ENCODE measurements at regions not wholly inside any gene's neighbourhood (a gene's known extent, or its start where the extent isn't known, plus 50 kb on each side); places are given as distances from the start of the nearest gene placed in this dataset.
A peak's percentile ranks its signal among the peaks of the same experiment; 100 is the strongest.
"Not testable (repeated sequence)": the region's sequence is repeated elsewhere in the genome, so short reads cannot be mapped to it uniquely, and the experiment has no call there.

DNA sequence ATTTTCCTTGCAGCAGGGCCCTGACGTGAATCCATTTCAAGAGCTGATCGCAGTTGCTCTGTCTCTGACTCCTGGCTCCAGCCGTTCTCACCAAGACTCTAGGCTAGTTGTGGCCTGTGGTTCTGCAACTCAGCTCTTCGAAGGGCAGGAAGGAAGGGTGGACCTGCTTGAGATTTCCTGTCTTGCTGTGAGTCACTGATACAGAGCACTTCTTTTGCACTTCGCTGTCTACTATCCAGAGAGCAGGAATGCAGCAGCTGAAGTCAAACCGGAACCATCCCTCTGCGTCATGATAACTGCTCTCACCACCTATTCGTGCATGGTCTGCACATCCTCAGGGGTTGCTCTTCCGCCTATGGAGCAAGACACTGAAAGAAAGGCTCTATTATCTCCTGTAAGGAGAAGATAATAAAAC, 59.7 kb downstream of the RAP2B start:
- peak; percentile 88 to 90 for DNase-seq

DNA sequence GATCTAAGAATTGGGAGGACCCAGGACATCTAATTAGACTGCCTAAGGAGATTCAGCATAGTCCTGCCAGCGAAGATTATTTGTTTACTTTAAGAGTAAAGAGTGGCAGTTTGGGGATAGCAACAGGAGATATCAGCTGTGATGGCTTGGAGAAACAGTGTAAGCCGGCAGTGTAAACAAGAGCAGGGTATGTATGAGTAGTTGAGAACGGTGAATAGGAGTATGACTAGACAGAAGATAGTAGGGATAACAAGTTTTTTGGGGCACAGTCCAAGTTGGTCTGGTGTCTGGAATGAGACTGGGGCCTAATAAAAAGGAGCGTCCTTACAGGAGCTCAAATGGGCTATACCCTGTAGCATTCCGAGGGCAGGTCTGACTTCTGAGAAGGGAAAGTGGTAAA, 64.9 kb downstream of the RAP2B start:
- DNase-seq = not testable (repeated sequence)

DNA sequence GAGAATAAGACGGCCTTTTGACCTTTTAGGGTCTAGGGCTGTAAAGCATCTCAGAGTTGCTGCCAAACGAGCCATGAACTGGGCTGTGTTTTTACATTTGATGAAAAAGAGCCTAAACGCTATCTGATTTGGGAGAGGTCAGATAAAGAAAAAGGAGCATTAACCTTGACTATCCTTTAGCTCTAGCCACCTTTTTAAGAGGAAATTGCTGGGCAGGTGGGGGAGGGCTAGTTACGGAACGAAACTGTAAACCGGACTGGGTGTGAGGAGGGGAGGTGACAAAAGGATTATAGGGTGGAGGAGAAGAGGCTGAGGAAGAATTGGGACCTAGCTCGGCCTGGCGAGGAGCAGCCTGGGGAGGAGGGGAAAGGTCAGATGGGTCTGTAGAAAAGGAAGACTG, 68.4 kb downstream of the RAP2B start:
- not testable (repeated sequence) for DNase-seq

DNA sequence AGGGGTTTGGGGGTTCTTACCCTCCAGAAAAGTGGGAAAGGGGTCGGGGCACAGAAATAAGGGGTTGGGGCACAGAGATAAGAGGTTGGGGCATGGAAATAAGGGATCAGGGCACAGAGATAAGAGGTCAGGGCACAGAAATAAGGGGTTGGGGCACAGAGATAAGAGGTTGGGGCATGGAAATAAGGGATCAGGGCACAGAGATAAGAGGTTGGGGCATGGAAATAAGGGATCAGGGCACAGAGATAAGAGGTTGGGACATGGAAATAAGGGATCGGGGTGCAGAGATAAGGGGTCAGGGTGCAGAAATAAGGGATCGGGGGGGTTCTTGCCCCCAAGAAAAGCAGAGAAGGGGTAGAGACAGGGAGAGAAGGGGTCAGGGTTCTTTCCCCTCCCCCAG, 69.2 kb downstream of the RAP2B start:
- DNase-seq = not testable (repeated sequence)

DNA sequence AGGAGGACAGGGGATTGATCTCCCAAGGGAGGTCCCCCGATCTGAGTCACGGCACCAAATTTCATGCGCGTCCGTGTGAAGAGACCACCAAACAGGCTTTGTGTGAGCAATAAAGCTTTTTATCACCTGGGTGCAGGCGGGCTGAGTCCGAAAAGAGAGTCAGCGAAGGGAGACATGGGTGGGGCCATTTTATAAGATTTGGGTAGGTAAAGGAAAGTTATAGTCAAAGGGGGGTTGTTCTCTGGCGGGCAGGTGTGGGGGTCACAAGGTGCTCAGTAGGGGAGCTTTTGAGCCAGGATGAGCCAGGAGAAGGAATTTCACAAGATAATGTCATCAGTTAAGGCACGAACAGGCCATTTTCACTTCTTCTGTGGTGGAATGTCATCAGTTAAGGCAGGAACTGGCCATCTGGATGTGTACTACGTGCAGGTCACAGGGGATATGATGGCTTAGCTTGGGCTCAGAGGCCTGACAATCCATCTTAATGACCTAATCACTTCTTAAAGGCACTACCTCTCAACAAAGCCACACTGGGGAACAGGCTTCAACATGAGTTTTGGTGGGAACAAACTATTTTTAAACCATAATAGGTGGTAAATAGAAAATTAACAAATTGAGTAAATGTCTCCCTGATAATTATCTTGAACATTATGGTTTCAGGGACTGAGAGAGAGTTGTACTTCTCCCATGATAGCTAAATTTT, 70.2 kb downstream of the RAP2B start:
- not testable (repeated sequence) for DNase-seq

DNA sequence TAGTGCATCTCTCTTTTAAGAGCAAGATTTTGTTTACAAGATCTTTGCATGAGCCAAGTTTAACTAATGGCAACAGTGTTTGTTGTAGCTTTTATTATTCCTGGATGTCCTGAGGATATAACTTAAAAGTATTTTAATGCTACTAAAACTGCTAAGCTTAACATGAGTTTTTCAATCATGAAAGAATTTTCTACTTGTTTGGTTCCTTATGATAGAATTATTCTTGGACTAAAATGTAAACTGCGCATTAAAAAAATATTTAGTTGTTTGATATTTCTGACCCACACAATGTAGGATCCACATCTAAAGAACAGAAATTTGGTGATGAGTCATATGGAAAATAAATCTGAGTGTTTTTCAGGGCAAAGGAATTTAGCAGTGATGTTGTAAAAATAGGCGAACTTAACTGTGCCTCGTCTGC, 70.8 kb downstream of the RAP2B start:
- no peak for DNase-seq

DNA sequence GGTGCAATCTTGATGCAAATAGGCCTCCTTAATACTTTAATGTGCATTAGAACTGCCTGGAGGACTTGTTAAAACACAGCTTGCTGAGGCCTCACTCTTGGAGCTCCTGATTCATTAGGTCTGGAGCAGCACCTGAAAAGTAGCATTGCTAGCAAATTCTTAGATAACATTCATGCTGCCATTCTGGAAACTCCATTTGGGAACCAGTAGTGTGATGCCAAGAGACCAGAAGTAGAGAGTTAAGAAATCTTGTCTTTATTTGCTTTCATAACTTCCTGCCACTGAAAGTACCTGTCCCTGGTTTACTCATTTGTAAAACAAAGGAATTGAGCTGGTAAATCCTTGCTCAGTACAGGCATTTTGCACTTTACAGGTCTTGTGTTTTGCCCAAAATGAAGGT, 72.0 kb downstream of the RAP2B start:
- DNase-seq = no peak

DNA sequence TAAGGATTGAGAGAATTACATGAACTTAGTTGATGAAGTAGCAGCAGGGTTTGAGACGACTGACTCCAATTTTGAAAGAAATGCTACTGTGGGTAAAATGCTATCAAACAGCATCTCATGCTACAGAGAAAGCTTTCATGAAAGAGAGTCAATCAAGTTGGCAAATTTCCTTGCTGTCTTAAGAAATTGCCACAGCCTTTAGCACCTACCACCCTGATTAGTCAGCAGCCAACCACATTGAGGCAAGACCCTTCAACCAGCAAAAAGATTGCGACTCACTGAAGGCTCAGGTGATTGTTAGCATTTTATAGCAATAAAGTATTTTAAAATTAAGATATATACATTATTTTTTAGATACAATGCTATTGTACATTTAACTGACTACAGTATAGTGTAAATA, 80.9 kb downstream of the RAP2B start:
- DNase-seq = peak; percentile 6 to 29

DNA sequence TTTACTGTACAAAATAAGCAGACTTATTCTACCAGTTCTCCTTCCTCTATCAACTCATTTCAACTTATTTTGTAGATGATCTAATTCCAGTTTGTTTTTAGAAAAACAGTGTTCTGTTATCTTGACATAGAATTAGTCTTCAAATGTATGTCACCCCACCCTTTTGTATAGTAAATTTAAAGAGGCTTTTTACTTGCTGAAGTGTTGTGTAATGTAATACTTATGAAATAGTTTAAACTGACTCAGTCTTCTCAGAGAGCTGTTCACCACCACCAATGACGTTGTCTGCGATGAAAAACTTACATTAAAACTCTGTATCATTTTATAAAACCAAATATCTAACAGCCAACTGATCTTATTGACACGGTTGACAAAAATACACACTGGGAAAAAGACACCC, 82.9 kb downstream of the RAP2B start:
- no peak for DNase-seq

DNA sequence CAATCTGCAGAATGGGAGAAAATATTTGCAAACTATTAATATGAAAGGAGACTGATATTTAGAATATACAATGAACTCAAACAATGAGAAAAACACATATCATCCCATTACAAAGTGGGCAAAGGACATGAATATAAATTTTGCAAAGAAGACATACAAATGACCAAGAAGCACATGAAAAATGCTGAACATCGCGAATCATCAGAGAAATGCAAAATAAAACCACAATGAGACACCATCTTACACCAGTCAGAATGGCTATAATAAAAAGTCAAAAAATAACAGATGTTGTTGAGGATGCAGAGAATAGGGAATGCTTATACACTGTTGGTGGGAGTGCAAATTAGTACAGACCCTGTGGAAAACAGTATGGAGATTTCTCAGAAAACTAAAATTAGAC, 83.6 kb downstream of the RAP2B start:
- no peak for DNase-seq

DNA sequence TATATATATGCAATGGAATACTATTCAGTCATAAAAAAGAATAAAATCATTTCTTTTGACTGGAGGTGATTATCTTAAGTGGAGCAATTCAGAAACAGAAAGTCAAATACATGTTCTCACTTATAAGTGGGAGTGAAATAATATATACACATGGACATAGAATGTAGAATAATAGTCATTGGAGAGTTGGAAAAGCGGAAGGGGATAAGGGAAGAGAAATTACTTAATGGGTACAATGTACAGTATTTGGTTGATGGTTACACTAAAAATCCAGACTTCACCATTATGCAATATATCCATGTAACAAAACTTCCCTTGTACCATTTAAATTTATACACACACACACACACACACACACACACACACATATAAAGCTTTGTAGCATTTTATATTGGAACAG, 84.3 kb downstream of the RAP2B start:
- DNase-seq = no peak

DNA sequence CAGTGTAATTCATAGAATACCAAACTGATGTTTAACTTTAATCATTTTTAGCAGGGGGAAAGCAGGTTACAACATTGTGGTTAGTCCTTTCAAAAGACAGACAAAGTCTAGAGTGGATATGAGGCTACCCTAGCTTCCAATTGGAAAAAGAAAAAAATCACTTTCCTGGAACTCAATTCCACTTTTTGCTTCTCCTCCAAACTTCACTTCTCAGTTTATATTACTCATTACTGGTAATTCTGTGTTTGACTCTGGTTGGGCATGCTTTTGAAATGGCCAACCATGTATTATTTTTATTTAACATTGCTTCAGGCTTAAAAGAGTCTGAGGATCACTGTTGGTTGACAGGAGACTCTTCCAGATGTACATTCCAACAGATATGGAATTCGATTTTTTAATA, 84.8 kb downstream of the RAP2B start:
- no peak for DNase-seq

DNA sequence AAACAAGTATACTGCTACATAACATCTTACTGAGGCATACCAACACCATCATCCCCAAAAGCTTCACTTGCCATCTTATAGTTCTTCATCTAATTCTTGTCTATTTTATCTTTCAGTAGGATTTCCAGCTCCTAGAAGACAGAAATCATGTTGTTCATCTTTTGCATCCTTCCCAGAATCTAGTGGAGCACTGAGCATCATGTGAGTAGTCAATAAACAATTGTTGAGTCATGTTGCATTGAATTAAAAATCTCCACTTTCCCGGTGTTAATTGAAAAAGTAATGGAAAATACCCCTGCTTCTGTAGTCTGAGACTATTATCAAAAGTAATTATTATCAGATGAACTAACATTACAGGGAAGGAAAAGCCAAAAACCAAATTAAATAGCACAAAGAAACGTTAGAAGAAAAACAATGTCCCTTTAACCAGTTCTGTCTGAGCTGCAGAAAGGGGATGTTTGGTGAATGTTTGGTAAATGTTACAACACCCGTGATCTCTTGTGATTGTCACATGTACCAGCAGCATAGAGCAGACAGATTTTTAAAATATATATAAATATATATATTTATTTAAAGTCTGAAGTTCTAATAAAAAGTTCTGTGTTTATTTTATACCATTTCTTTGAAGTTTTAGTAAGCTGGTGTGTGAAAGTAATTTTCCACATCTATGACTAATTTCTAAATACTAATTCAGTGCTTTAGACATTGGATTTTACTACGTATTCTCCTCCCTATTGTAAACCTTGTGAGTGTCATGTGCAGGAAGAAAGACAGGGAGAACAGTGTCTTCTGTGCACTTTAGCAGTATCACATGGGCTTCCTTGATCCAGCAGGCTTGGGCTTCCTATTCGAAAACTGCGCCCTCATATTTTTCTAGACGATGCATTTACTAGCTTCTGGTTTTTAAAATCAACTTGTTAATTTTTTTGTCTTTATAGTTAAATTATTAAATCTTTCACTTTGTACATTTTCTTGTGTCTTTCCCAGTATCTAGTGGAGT, 85.6 kb downstream of the RAP2B start:
- DNase-seq = no peak

DNA sequence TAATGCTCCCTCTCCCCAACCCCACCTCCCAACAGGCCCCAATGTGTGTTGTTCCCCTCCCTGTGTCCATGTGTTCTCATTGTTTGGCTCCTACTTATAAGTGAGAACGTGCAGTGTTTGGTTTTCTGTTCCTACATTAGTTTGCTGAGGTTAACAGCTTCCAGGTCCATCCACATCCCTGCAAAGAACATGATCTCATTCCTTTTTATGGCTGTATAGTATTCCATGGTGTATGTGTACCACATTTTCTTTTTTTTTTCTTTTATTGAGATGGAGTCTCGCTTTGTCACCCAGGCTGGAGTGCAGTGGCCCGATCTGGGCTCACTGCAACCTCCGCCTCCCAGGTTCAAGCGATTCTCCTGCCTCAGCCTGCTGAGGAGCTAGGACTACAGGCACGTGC, 86.8 kb downstream of the RAP2B start:
- DNase-seq = not testable (repeated sequence)

DNA sequence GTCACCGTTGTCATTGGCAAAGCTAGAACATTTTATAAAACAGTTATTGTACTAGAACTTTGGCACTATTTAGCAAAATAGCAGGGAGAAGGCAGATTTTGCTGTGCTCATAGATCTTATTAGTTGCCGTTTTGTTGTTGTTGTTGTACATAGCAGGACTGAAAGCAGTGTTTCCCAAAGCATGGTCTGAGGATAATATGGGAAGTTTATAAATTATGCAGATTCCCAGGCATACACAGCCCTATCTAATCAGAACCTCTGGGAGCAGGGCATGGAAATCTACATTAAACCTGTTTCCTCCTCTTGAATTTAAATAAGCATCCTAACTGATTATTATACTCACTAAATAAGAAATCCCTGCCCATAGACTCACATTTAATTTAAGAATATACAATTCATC, 87.9 kb downstream of the RAP2B start:
- DNase-seq = no peak

DNA sequence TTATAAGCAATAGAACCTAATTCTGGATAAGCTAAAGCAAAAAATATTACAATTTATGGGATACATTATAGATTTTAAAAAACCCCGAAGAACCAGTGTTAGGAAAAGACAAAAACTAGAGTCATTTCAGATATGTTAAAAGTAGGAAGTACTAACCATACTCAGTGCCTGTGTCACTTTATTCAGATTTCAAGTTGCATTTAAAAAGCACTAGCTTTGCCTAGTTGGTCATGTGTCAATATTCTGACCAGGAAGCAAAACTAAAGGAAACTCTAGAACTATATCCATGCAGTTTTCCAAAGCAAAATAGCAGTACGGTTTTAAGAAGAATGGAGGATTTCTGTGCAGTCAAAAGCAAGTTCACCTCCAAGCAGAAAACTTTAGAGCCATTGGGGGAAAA, 88.4 kb downstream of the RAP2B start:
- no peak for DNase-seq

DNA sequence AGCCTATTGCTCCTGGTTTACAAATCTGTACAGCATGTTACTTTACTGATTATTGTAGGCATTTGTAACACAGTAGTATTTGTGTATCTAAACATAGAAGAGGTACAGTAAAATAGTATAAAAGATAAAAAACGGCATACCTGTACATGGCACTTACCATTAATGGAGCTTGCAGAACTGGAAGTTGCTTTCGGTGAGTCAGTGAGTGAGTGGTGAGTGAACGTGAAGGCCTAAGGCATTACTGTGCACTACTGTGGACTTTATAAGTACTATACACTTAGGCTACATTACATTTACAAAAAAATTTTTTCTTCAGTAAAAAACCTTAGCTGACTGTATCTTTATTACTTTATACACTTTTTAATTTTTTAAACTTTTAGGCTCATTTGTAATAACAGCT, 90.9 kb downstream of the RAP2B start:
- DNase-seq = no peak

DNA sequence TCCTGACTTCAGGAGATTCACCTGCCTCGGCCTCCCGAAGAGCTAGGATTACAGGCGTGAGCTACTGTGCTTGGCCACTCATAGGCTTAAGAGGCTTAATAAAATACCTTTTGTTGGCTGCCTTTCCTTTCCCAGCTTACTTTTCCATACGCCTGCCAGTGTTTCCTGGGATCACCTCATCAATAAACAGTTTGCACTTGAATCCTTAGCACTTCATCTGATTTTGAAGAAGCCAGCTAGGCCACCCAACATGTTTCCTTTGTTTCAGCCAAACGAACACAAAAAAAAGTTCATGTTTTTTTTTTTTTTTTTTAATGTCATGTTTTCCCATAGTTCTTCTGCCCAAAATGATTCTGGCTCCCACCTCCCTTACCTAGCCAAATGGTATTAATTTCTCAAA, 92.3 kb downstream of the RAP2B start:
- DNase-seq = no peak

DNA sequence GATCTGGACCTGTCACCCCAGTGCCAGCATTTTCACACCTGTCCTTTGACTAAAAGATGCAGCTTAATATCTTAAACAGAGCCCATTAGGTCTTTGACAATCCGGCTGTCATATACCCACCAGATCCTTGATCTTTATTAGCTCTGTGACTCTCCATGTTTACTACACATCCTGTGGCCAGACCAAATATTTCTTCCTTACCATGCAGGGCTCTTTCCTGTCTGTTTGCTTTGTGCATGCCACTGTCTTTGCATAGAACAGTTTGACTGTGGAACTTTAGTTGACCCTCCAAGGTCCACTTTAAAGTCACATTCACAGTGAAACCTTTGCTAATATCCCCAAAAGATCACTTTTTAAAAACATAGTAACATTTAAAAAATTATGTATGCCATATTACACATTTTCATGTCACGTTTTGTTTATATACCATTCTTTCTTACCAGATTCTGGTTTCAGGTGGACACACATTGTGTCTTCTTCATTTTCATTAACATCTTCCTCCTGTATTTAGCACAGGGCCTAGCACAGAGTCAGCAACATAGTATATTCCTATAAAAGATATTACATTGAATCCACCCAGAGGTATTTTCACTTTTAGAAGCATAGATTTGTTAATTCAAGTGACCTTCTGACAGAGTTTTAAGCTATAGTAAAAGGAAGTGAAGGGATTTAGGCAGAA, 95.8 kb downstream of the RAP2B start:
- no peak for DNase-seq

DNA sequence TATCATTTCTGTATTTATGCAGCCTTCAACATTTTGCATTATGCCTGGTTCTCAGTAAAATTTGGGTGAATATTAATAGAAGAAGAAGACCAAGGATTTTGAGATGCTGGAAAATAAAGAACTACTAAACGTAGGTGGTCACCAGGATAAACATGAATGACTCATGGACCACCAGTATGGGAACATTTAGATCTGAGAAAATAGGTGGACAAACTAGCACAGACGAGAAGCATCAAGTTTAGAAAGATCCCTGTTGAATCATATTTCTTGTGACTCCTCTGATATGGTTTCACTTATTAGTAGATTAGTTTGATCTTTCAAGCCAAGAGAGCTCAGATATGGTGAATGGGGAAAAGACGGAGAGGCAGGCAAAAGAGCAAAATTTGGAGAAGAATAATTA, 97.9 kb downstream of the RAP2B start:
- DNase-seq = no peak

DNA sequence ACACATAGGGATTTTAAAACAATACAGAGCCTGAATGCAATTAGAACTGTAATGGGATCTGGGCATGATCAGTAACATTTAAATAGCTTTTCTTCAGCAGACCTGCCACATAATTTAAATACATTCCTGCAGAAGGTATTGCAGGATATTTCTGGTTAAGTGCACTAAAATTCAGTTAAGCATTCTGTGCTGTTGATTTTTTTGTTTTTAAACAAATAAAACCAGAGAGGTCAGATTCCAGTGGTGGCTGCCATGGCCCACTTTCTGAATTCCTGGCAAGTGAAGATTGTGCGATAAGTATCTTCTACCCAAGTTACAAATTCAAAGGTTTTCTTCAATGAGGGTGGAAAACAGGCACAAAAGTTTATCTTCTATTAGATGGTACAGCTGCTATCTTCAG, 98.7 kb downstream of the RAP2B start:
- no peak for DNase-seq

DNA sequence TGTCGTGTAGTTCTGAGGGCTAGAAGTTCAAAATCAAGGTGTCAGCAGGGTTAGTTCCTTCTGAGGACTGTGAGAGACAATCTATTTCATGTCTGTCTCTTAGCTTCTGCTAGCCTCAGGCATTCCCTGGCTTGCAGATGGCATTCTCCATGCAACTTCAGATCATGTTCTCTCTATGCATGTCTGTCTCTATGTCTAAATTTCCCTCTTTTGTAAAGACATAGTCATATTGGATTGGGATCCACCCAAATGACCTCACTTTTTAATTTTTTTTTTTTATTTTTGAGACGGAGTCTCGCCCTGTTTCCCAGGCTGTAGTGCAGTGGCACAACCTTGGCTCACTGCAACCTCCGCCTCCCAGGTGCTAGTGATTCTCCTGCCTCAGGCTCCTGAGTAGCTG, 104.6 kb downstream of the RAP2B start:
- no peak for DNase-seq

DNA sequence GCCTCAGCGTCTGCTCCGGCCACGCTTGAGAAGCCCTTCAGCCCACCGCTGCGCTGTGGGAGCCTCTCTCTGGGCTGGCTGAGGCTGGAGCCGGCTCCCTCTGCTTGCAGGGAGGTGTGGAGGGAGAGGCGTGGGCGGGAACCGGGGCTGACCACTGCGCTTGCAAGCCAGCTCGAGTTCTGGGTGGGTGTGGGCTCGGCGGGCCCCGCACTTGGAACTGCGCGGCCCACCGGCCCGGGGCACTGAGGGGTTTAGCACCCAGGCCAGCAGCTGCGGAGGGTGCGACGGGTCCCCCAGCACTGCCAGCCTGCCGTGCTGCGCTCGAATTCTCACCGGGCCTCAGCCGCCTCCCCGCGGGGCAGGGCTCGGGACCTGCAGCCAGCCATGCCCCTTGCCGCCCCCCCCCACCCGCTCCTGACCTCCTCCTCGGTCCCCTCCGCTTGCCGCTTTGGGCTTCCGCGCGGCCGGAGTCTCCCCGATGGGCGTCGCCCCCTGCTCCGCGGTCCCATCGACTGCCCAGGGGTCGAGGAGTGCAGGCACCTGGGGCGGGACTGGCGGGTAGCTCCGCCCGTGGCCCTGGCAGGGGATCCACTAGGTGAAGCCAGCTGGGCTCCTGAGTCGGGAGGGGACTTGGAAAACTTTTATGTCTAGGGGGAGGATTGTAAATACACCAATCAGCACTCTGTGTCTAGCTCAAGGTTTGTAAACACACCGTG, 106.7 kb downstream of the RAP2B start:
- DNase-seq = no peak

Measured in CD4-positive, alpha-beta T cell treated with Interleukin-1 beta for 1 hour (primary cell).